PC-3 (cell line): ENCODE measurements at regions not wholly inside any gene's neighbourhood (a gene's known extent, or its start where the extent isn't known, plus 50 kb on each side); places are given as distances from the start of the nearest gene placed in this dataset.

Source experiments
- ATAC-seq: fragments of 200-7000 bp; cut with Tn5 transposase; 2 replicates; pipeline ENCODE4 v1.9.1; 2020; ENCODE audit warnings: mild to moderate bottlenecking, moderate library complexity
- BruUV-seq: library from RNA; stranded (reverse); fragments of 400-500 nt; replicated peaks from 2 replicates; lab custom pipeline; 2021; lab: Mats Ljungman, UMichigan
- CTCF ChIA-PET: fragments of 300-600 bp; sonication (Branson Sonifier 250); formaldehyde crosslinking; loops from one replicate; lab custom pipeline; 2022; ENCODE audit warnings: antibody characterized with exemption; lab: Charles Lee
- POLR2A ChIA-PET: fragments of 300-600 bp; sonication (Branson Sonifier 250); formaldehyde crosslinking; loops from one replicate; lab custom pipeline; 2022; ENCODE audit warnings: antibody characterized with exemption; ENCODE audit not compliant: unreplicated experiment; lab: Charles Lee
- DNase-seq: peaks from one replicate; pipeline ENCODE4 v3.0.0-alpha.2; 2015
- H2AFZ ChIP-seq: fragments of 300-600 bp; sonication (generic); 2 replicates; pipeline ENCODE4 v1.6.0; 2016; ENCODE audit warnings: antibody characterized with exemption, low read length
- H3F3A ChIP-seq: fragments of 300-600 bp; sonication (generic); one replicate; pipeline ENCODE4 v1.6.0; 2017; ENCODE audit warnings: antibody characterized with exemption, low read length, control low read depth, mild to moderate bottlenecking; ENCODE audit not compliant: unreplicated experiment
- H3K27ac ChIP-seq: fragments of 300-600 bp; sonication (generic); 2 replicates; pipeline ENCODE4 v1.5.1; 2016; ENCODE audit warnings: mild to moderate bottlenecking, low read length
- H3K27me3 ChIP-seq: fragments of 300-600 bp; sonication (generic); 2 replicates; pipeline ENCODE4 v1.6.1; 2016; ENCODE audit warnings: low read length, mixed read lengths
- H3K36me3 ChIP-seq: fragments of 300-600 bp; sonication (generic); 2 replicates; pipeline ENCODE4 v1.6.1; 2016; ENCODE audit warnings: low read depth, mixed run types, low read length, mixed read lengths
- H3K4me1 ChIP-seq: fragments of 300-600 bp; sonication (generic); 2 replicates; pipeline ENCODE4 v1.5.1; 2016; ENCODE audit warnings: low read length; ENCODE audit not compliant: insufficient read depth
- H3K4me2 ChIP-seq: fragments of 300-600 bp; sonication (generic); 2 replicates; pipeline ENCODE4 v1.6.0; 2016; ENCODE audit warnings: low read length
- H3K4me3 ChIP-seq: fragments of 300-600 bp; sonication (generic); 2 replicates; pipeline ENCODE4 v1.5.1; 2016; ENCODE audit warnings: mild to moderate bottlenecking, low read length, mixed read lengths
- H3K79me2 ChIP-seq: fragments of 300-600 bp; sonication (generic); 2 replicates; pipeline ENCODE4 v1.6.1; 2017; ENCODE audit warnings: low read length, mixed read lengths
- H3K9ac ChIP-seq: fragments of 300-600 bp; sonication (generic); 2 replicates; pipeline ENCODE4 v1.6.0; 2016; ENCODE audit warnings: mild to moderate bottlenecking, low read length
- H3K9me2 ChIP-seq: fragments of 300-600 bp; sonication (generic); replicated peaks from 2 replicates; pipeline ENCODE4 v1.6.1; 2016; ENCODE audit warnings: mixed run types, low read length, mixed read lengths
- H3K9me3 ChIP-seq: fragments of 300-600 bp; sonication (generic); 2 replicates; pipeline ENCODE4 v1.6.1; 2016; ENCODE audit warnings: low read length, mixed read lengths
- H4K20me1 ChIP-seq: fragments of 300-600 bp; sonication (generic); 2 replicates; pipeline ENCODE4 v1.6.1; 2016; ENCODE audit warnings: low read length, mixed read lengths
- CTCF ChIP-seq: fragments of 300-600 bp; sonication (generic); conservative IDR thresholded peaks from 2 replicates; pipeline ENCODE4 v1.5.1; 2017; ENCODE audit warnings: antibody characterized with exemption, low read depth, mild to moderate bottlenecking, low read length
- EZH2 ChIP-seq: fragments of 300-600 bp; sonication (generic); IDR thresholded peaks from one replicate; pipeline ENCODE4 v1.6.1; 2017; ENCODE audit warnings: antibody characterized with exemption, mild to moderate bottlenecking, low read length; ENCODE audit not compliant: unreplicated experiment
- EZH2phosphoT487 ChIP-seq: fragments of 300-600 bp; sonication (generic); IDR thresholded peaks from 2 replicates; pipeline ENCODE4 v1.6.1; 2018; ENCODE audit warnings: mild to moderate bottlenecking, antibody characterized with exemption, low read length, borderline replicate concordance
- intact Hi-C: fragments of 100-400 bp; cut with micrococcal nuclease; formaldehyde crosslinking; loops from 2 replicates; pipeline ENCODE4 v1.9.0; 2023

GRCh38 chr9:13900449-13900848, 413.5 kb downstream of the NFIB start:
- BruUV-seq, result no TSS peak
- ATAC-seq (no peak), DNase-seq (no peak)
- H3K4me1 ChIP-seq, result no peaks in the 10 kb centered on the region
- no peaks in the 10 kb centered on the region for H4K20me1 ChIP-seq
- intact Hi-C loops, result no loop called here
- POLR2A ChIA-PET, result no interaction called here
- no peaks in the 10 kb centered on the region for H3K27me3 ChIP-seq
- no peak overlapping the region for H3K27ac ChIP-seq
- no peaks in the 10 kb centered on the region for H3K9me3 ChIP-seq
- CTCF ChIA-PET, result interaction anchor here (0.6 kb wide), 1 partner anchor 71 kb away, joined by 3 read pairs; no protein-coding TSS in a partner anchor
- H3K9me2 ChIP-seq, result no peaks in the 10 kb centered on the region
- H2AFZ ChIP-seq, result no peak overlapping the region
- no peaks in the 10 kb centered on the region for H3K36me3 ChIP-seq
- no peak overlapping the region for H3K4me3 ChIP-seq
- no peaks in the 10 kb centered on the region for H3F3A ChIP-seq
- no peak for TF ChIP-seq EZH2phosphoT487
- TF ChIP-seq EZH2, result no peak
- TF ChIP-seq CTCF, result no peak
- no peaks in the 10 kb centered on the region for H3K79me2 ChIP-seq
- H3K9ac ChIP-seq, result no peak overlapping the region
- H3K4me2 ChIP-seq, result no peak overlapping the region

GRCh38 chr9:13899924-13900323, 414.0 kb downstream of the NFIB start:
- TF ChIP-seq CTCF (no peak), EZH2 (no peak), EZH2phosphoT487 (no peak)
- H3K4me2 ChIP-seq, result no peak overlapping the region
- ATAC-seq, result no peak
- H3F3A ChIP-seq, result no peaks in the 10 kb centered on the region
- no peak overlapping the region for H3K27ac ChIP-seq
- H3K4me1 ChIP-seq, result no peaks in the 10 kb centered on the region
- H3K9me2 ChIP-seq, result no peaks in the 10 kb centered on the region
- no TSS peak for BruUV-seq
- no peaks in the 10 kb centered on the region for H3K27me3 ChIP-seq
- H3K4me3 ChIP-seq, result no peak overlapping the region
- no peaks in the 10 kb centered on the region for H4K20me1 ChIP-seq
- H3K79me2 ChIP-seq, result no peaks in the 10 kb centered on the region
- CTCF ChIA-PET, result interaction anchor here (0.6 kb wide), 1 partner anchor 70 kb away, joined by 3 read pairs; no protein-coding TSS in a partner anchor
- no peak overlapping the region for H3K9ac ChIP-seq
- POLR2A ChIA-PET, result no interaction called here
- H2AFZ ChIP-seq, result no peak overlapping the region
- intact Hi-C loops, result no loop called here
- H3K9me3 ChIP-seq, result no peaks in the 10 kb centered on the region
- H3K36me3 ChIP-seq, result no peaks in the 10 kb centered on the region
- DNase-seq, result no peak

- Histone ChIP-seq H3K9me2 (no peaks in the 10 kb centered on the region), H4K20me1 (no peaks in the 10 kb centered on the region), H3K4me3 (no peak overlapping the region), H3K9me3 (no peaks in the 10 kb centered on the region), H3K4me1 (no peaks in the 10 kb centered on the region), H3K79me2 (no peaks in the 10 kb centered on the region), H3K4me2 (no peak overlapping the region), H3K36me3 (no peaks in the 10 kb centered on the region), H3K27me3 (no peaks in the 10 kb centered on the region), H3K27ac (no peak overlapping the region), H2AFZ (no peak overlapping the region), H3K9ac (no peak overlapping the region), H3F3A (no peaks in the 10 kb centered on the region)
- intact Hi-C loops, result no loop called here
- no peak for TF ChIP-seq EZH2phosphoT487
- no peak for TF ChIP-seq EZH2
- no peak for TF ChIP-seq CTCF
- no peak for ATAC-seq
- no peak for DNase-seq
- ChIA-PET POLR2A (no interaction called here), CTCF (no interaction called here)
- BruUV-seq, result no TSS peak
Measured at GRCh38 chr9:13898957-13899356, 415.0 kb downstream of the NFIB start.
